ENCODE measurements at regions not wholly inside any gene's neighbourhood (a gene's known extent, or its start where the extent isn't known, plus 50 kb on each side); places are given as distances from the start of the nearest gene placed in this dataset.

GRCh38 chr13:47418206-47418920 is 521.5 kb upstream of the HTR2A start:
- no peak for TF ChIP-seq CTCF (conservative IDR thresholded peaks at IDR 0.05)
- TF ChIP-seq EZH2 (IDR thresholded peaks at IDR 0.05; ENCODE audit: low read depth), result no peak

Data from PC-9 (cell line).